Ovary (tissue), 7 donors: ENCODE measurements at regions not wholly inside any gene's neighbourhood (a gene's known extent, or its start where the extent isn't known, plus 50 kb on each side); places are given as distances from the start of the nearest gene placed in this dataset.

ENCODE experiments used
- DNase-seq, 5 donors: peaks; one replicate each; pipeline ENCODE4 v3.0.0-alpha.2; 2019 to 2020
- H3K27ac ChIP-seq, 2 donors: fragments of 200-600 bp; one replicate each; pipeline versions ENCODE4 v1.5.1 to v1.8.0; 2019 to 2022
- H3K27me3 ChIP-seq: fragments of 200-600 bp; one replicate; pipeline ENCODE4 v1.8.0; 2022
- H3K36me3 ChIP-seq: fragments of 200-600 bp; sonication (generic); one replicate; pipeline ENCODE4 v1.5.1; 2019
- H3K4me1 ChIP-seq: one replicate; pipeline ENCODE4 v1.8.1; 2013; ENCODE audit warnings: mild to moderate bottlenecking, moderate library complexity; ENCODE audit not compliant: insufficient read depth
- H3K4me3 ChIP-seq: fragments of 200-600 bp; sonication (generic); one replicate; pipeline ENCODE4 v1.5.1; 2017
- H3K9me3 ChIP-seq, 2 donors: fragments of 200-600 bp in 1 of 2; sonication (generic) in 1 of 2; one replicate each; pipeline versions ENCODE4 v1.5.1 to v1.8.1; 2013 to 2019; ENCODE audit warnings: mild to moderate bottlenecking in 1 of 2, moderate library complexity in 1 of 2
- CTCF ChIP-seq, 3 donors: fragments of 450-650 bp in 2 of 3; fragments of 200-600 bp in 1 of 3; IDR thresholded peaks; one replicate each; pipeline versions ENCODE4 v1.5.1 to v1.8.0; 2016 to 2022; ENCODE audit warnings: antibody characterized with exemption in 3 of 3, mild to moderate bottlenecking in 1 of 3
- EP300 ChIP-seq: sonication (generic); formaldehyde crosslinking; IDR thresholded peaks from one replicate; pipeline ENCODE4 v1.6.1; 2017; ENCODE audit warnings: antibody characterized with exemption
- POLR2A ChIP-seq: fragments of 450-650 bp; IDR thresholded peaks from one replicate; pipeline ENCODE4 v1.6.1; 2017; ENCODE audit warnings: antibody characterized with exemption, mild to moderate bottlenecking, moderate library complexity
- WGBS, 3 donors: extraction: QIAGEN DNeasy Blood & Tissue Kit in 1 of 3; methylation state at CpG; one replicate each; pipeline versions ENCODE4 v1.1.5 to v1.1.7; 2013 to 2017; 5-methylcytosine and 5-hydroxymethylcytosine counted together
- intact Hi-C, 4 donors: fragments of 100-400 bp; cut with DNase I; formaldehyde crosslinking; loops; one replicate each; pipeline versions ENCODE4 v1.11.0 to v1.15.1; 2022 to 2023
- donor health status: DM: no; HTN: no; CAD: no; lungs with moderate emphysema.
- donor health status: DM: no; HTN: no; CAD: no.
- donor health status: Bipolar disorder and iron deficiency.
- donor health status: DM: no; HTN: no; CAD: no.
- donor health status: DM: yes; HTN: yes; CAD: no.

- Histone ChIP-seq H3K27ac (no peak overlapping the region), H3K4me1 (no peaks in the 10 kb centered on the region), H3K27me3 (no peaks in the 10 kb centered on the region), H3K9me3 (no peaks in the 10 kb centered on the region), H3K36me3 (no peaks in the 10 kb centered on the region), H3K4me3 (no peak overlapping the region)
- TF ChIP-seq EP300 (no peak), POLR2A (no peak), CTCF (IDR thresholded peaks at IDR 0.05) (no peak)
- WGBS, 3 donors: 55 to 69% (median 59%) methylated on average over 4 of the region's 4 CpGs
- no peak for DNase-seq
- intact Hi-C loops: no loop called here
These were observed 732.4 kb downstream of the AACS start for GRCh38 chr12:125797421-125798175.

GRCh38 chr12:125804660-125805059 lies 739.4 kb downstream of the AACS start:
- H3K27ac ChIP-seq: no peak overlapping the region
- H3K27me3 ChIP-seq: no peaks in the 10 kb centered on the region
- no peak overlapping the region for H3K4me3 ChIP-seq
- WGBS, 3 donors: 80 to 88% (median 80%) methylated on average over 7 of the region's 7 CpGs
- no peak for DNase-seq
- H3K4me1 ChIP-seq: no peaks in the 10 kb centered on the region
- TF ChIP-seq EP300 (no peak), CTCF (IDR thresholded peaks at IDR 0.05) (no peak), POLR2A (no peak)
- no peaks in the 10 kb centered on the region for H3K9me3 ChIP-seq
- intact Hi-C loops: no loop called here
- no peaks in the 10 kb centered on the region for H3K36me3 ChIP-seq

- DNase-seq: no peak
- Histone ChIP-seq H3K36me3 (no peaks in the 10 kb centered on the region), H3K9me3 (no peaks in the 10 kb centered on the region), H3K27ac (no peak overlapping the region), H3K27me3 (no peaks in the 10 kb centered on the region), H3K4me1 (no peaks in the 10 kb centered on the region), H3K4me3 (no peak overlapping the region)
- TF ChIP-seq EP300 (no peak), CTCF (IDR thresholded peaks at IDR 0.05) (no peak), POLR2A (no peak)
- WGBS, 3 donors: 81 to 90% (median 86%) methylated on average over 2 of the region's 2 CpGs
- intact Hi-C loops: no loop called here
These were observed 759.0 kb downstream of the AACS start for GRCh38 chr12:125824276-125824675.

- DNase-seq: no peak
These were observed 770.6 kb downstream of the AACS start for GRCh38 chr12:125835852-125836251.

GRCh38 chr12:125836647-125837046 lies 771.4 kb downstream of the AACS start:
- H3K4me1 ChIP-seq: no peaks in the 10 kb centered on the region
- no peaks in the 10 kb centered on the region for H3K9me3 ChIP-seq
- TF ChIP-seq CTCF (IDR thresholded peaks at IDR 0.05) (no peak), EP300 (no peak), POLR2A (no peak)
- intact Hi-C loops: no loop called here
- H3K27me3 ChIP-seq: no peaks in the 10 kb centered on the region
- 74 to 78% (median 75%) methylated on average over 2 of the region's 2 CpGs for WGBS, 3 donors
- no peak for DNase-seq
- H3K4me3 ChIP-seq: no peak overlapping the region
- no peaks in the 10 kb centered on the region for H3K36me3 ChIP-seq
- H3K27ac ChIP-seq: no peak overlapping the region

More at GRCh38 chr12:125835852-125836251, 770.6 kb downstream of the AACS start:
- intact Hi-C loops: no loop called here
- no peaks in the 10 kb centered on the region for H3K9me3 ChIP-seq
- no peak for TF ChIP-seq POLR2A
- H3K36me3 ChIP-seq: no peaks in the 10 kb centered on the region
- no peak overlapping the region for H3K4me3 ChIP-seq
- no peak overlapping the region for H3K27ac ChIP-seq
- WGBS, 3 donors: 42 to 84% (median 72%) methylated on average over 2 of the region's 2 CpGs
- H3K27me3 ChIP-seq: no peaks in the 10 kb centered on the region
- H3K4me1 ChIP-seq: no peaks in the 10 kb centered on the region
